Stimulated activated CD4-positive, alpha-beta T cell treated with anti-CD3 and anti-CD28 coated beads, Interleukin-12 subunit alpha, Interleukin-12 subunit beta, amount 100 ng/mL, for 24 hours (primary cell): ENCODE measurements at regions not wholly inside any gene's neighbourhood (a gene's known extent, or its start where the extent isn't known, plus 50 kb on each side); places are given as distances from the start of the nearest gene placed in this dataset.
"Not testable (repeated sequence)": the region's sequence is repeated elsewhere in the genome, so short reads cannot be mapped to it uniquely, and the experiment has no call there.

Source experiments
- DNase-seq, 2 experiments: peaks; one replicate each; pipeline ENCODE4 v3.0.0-alpha.2; 2020; ENCODE audit warnings: low read depth in 2 of 2

- DNase-seq = no peak
Measured at GRCh38 chr7:149606826-149607225, 109.2 kb upstream of the ZNF746 start.

- DNase-seq = no peak
Measured at GRCh38 chr7:149605696-149606095, 108.1 kb upstream of the ZNF746 start.

GRCh38 chr7:149604521-149604920 lies 106.9 kb upstream of the ZNF746 start:
- no peak for DNase-seq

GRCh38 chr7:149600669-149601330 lies 103.2 kb upstream of the ZNF746 start:
- peak; percentile 24 to 37 for DNase-seq

GRCh38 chr7:149599636-149600206 lies 102.1 kb upstream of the ZNF746 start:
- no peak for DNase-seq

- no peak for DNase-seq
Measured at GRCh38 chr7:149598721-149599308, 101.2 kb upstream of the ZNF746 start.

GRCh38 chr7:149597789-149598188 lies 100.2 kb upstream of the ZNF746 start:
- not testable (repeated sequence) for DNase-seq

GRCh38 chr7:149595541-149595940 lies 97.9 kb upstream of the ZNF746 start:
- DNase-seq = no peak

- no peak for DNase-seq
Measured at GRCh38 chr7:149595078-149595477, 97.5 kb upstream of the ZNF746 start.

GRCh38 chr7:149588930-149589329 lies 91.3 kb upstream of the ZNF746 start:
- no peak for DNase-seq

GRCh38 chr7:149586646-149587645 lies 89.3 kb upstream of the ZNF746 start:
- no peak for DNase-seq

GRCh38 chr7:149584530-149584929 lies 86.9 kb upstream of the ZNF746 start:
- DNase-seq = no peak

- DNase-seq = no peak
Measured at GRCh38 chr7:149584009-149584408, 86.4 kb upstream of the ZNF746 start.

GRCh38 chr7:149580328-149580727 lies 82.7 kb upstream of the ZNF746 start:
- DNase-seq = no peak

GRCh38 chr7:149579365-149579764 lies 81.8 kb upstream of the ZNF746 start:
- not testable (repeated sequence) for DNase-seq

GRCh38 chr7:149574428-149574827 lies 76.8 kb upstream of the ZNF746 start:
- DNase-seq = not testable (repeated sequence)

GRCh38 chr7:149573519-149573918 lies 75.9 kb upstream of the ZNF746 start:
- DNase-seq = no peak

- DNase-seq = not testable (repeated sequence)
Measured at GRCh38 chr7:149572920-149573319, 75.3 kb upstream of the ZNF746 start.

GRCh38 chr7:149570784-149571183 lies 73.2 kb upstream of the ZNF746 start:
- no peak for DNase-seq

GRCh38 chr7:149569726-149570422 lies 72.3 kb upstream of the ZNF746 start:
- no peak for DNase-seq

- no peak for DNase-seq
Measured at GRCh38 chr7:149569025-149569725, 71.6 kb upstream of the ZNF746 start.
